Endothelial cell (in vitro differentiated cells): ENCODE measurements at regions not wholly inside any gene's neighbourhood (a gene's known extent, or its start where the extent isn't known, plus 50 kb on each side); places are given as distances from the start of the nearest gene placed in this dataset.

ENCODE experiments used
- DNase-seq: peaks from one replicate; pipeline ENCODE4 v3.0.0; 2021; ENCODE audit warnings: low spot score
- H3K27ac Mint-ChIP-seq: one replicate; pipeline ENCODE4 v1.8.0; 2021; ENCODE audit warnings: mixed read lengths, inconsistent platforms; ENCODE audit not compliant: unreplicated experiment
- H3K27me3 Mint-ChIP-seq: one replicate; pipeline ENCODE4 v1.8.0; 2021; ENCODE audit warnings: mild to moderate bottlenecking, moderate library complexity, mixed read lengths, inconsistent platforms; ENCODE audit not compliant: unreplicated experiment
- H3K36me3 Mint-ChIP-seq: one replicate; pipeline ENCODE4 v1.8.0; 2021; ENCODE audit warnings: mild to moderate bottlenecking, low read depth, mixed read lengths, inconsistent platforms; ENCODE audit not compliant: unreplicated experiment
- H3K4me1 Mint-ChIP-seq: one replicate; pipeline ENCODE4 v1.8.0; 2021; ENCODE audit warnings: mild to moderate bottlenecking, mixed read lengths, inconsistent platforms; ENCODE audit not compliant: unreplicated experiment
- H3K4me3 Mint-ChIP-seq: one replicate; pipeline ENCODE4 v1.8.0; 2021; ENCODE audit warnings: mild to moderate bottlenecking, mixed read lengths, inconsistent platforms; ENCODE audit not compliant: unreplicated experiment
- H3K9me3 Mint-ChIP-seq: one replicate; pipeline ENCODE4 v1.8.0; 2021; ENCODE audit warnings: mixed read lengths, inconsistent platforms; ENCODE audit not compliant: unreplicated experiment
- CTCF ChIP-seq: fragments of 200-600 bp; sonication (generic); IDR thresholded peaks from one replicate; pipeline ENCODE4 v1.5.0; 2021; ENCODE audit warnings: antibody characterized with exemption; ENCODE audit not compliant: unreplicated experiment

DNA sequence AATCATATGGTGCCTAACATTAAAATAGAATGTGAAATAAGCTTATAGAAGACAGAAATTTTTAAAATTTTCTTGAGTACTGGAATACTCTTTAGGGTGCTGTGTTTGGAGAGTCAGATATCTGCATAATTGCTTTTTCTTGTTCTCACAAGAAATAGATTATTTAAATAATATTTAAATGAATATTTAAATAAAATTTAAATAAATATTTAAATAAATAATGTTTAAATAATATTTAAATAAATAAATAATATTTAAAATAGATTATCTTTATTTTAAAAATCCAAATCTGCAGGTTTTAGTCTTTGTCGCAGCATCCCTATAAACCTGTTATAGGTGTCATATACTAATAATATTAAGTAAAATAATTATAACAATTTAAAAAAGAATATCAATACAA is 1589.4 kb downstream of the MAT2B start:
- no peak for TF ChIP-seq CTCF

DNA sequence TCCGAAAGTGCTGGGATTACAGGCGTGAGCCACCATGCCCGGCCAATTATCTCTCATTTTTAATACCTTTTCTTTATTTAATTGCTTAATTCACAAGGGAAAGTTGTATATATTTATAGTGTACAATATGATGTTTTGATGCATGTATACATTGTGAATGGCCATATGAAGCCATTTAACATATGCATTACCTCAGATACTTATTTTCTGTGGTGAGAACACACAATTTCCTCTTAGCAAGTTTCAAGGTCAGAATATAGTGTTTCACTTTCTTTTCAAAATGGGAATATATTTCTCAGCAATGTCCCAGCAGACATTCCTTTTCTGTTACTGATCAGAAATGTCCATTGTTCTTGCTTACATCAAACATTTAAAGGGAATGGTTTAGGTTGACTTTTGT is 1596.3 kb downstream of the MAT2B start:
- no peak overlapping the region for H3K27ac Mint-ChIP-seq
- peaks cover 1% of the 10 kb centered on the region for H3K27me3 Mint-ChIP-seq
- no peaks in the 10 kb centered on the region for H3K4me1 Mint-ChIP-seq
- H3K9me3 Mint-ChIP-seq = peaks cover 7% of the 10 kb centered on the region
- no peak for DNase-seq
- H3K36me3 Mint-ChIP-seq = no peaks in the 10 kb centered on the region
- no peak for TF ChIP-seq CTCF
- no peak overlapping the region for H3K4me3 Mint-ChIP-seq

More for the DNA sequence above, 1589.4 kb downstream of the MAT2B start:
- peaks cover 3% of the 10 kb centered on the region for H3K4me1 Mint-ChIP-seq
- no peaks in the 10 kb centered on the region for H3K36me3 Mint-ChIP-seq
- no peaks in the 10 kb centered on the region for H3K9me3 Mint-ChIP-seq
- no peak for DNase-seq
- no peak overlapping the region for H3K27ac Mint-ChIP-seq
- no peak overlapping the region for H3K4me3 Mint-ChIP-seq
- no peaks in the 10 kb centered on the region for H3K27me3 Mint-ChIP-seq

DNA sequence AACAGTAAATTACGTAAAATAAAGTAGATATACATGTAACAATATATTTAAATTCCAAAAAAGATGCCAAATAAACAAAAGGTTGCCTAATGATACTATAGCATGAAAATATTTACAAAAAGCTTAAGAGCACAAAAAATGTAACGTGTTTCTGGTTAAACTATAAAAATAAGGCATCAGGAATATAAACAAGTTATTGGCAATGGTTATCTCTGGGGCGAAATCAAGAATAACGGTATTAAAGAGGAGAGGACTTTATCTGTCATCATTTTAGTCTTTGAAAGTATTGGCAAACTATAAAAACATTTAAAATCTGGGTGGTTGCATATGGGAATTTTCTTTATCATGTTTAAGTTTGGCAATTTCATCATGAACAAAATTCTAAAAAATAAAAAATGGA is 1599.2 kb downstream of the MAT2B start:
- no peak overlapping the region for H3K4me3 Mint-ChIP-seq
- H3K27ac Mint-ChIP-seq = no peak overlapping the region
- no peaks in the 10 kb centered on the region for H3K36me3 Mint-ChIP-seq
- no peak for DNase-seq
- H3K9me3 Mint-ChIP-seq = peaks cover 7% of the 10 kb centered on the region
- H3K27me3 Mint-ChIP-seq = peaks cover 1% of the 10 kb centered on the region
- no peak for TF ChIP-seq CTCF
- no peaks in the 10 kb centered on the region for H3K4me1 Mint-ChIP-seq

DNA sequence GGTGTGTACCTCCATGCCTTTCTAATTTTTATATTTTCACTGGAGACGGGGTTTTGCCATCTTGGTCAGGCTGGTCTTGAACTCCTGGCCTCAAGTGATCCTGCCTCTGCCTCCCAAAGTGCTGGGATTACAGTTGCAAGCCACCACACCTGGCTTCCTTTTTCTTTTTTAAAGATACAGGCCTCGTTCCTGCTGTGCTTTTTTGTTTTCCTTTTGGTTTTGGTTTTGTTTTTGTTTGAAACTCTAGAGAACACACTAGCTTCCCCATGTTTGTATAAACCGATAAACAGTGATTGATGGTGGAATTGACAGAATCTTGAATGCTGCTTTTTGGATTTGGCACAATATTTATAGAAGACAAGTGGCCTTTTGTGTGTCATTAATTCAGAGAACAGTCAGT is 1603.4 kb downstream of the MAT2B start:
- Mint-ChIP-seq H3K4me1 (no peaks in the 10 kb centered on the region), H3K36me3 (no peaks in the 10 kb centered on the region), H3K27me3 (no peaks in the 10 kb centered on the region), H3K4me3 (no peak overlapping the region), H3K9me3 (no peaks in the 10 kb centered on the region), H3K27ac (no peak overlapping the region)
- DNase-seq = no peak
- no peak for TF ChIP-seq CTCF

DNA sequence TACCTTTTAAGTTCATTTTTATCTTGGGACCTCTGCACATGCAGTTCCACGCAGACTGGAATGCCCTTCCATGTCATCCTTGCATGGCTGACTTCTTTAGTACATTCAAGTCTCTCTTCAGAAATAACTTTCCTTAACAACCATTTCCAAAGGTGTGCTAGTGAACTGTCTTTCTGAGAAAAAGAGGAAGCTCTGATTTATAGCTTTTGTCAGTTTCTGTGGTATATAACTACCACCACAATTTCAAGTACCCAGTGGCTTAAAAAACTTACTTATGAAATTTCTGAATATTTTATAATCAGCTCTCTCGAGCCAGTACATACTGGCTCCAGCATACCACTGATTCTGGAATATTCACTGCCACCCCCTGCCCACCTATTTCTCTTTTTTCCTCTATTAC is 1613.8 kb downstream of the MAT2B start:
- no peaks in the 10 kb centered on the region for H3K9me3 Mint-ChIP-seq
- no peak overlapping the region for H3K27ac Mint-ChIP-seq
- no peaks in the 10 kb centered on the region for H3K4me1 Mint-ChIP-seq
- DNase-seq = no peak
- no peaks in the 10 kb centered on the region for H3K27me3 Mint-ChIP-seq
- H3K36me3 Mint-ChIP-seq = no peaks in the 10 kb centered on the region
- H3K4me3 Mint-ChIP-seq = no peak overlapping the region
- TF ChIP-seq CTCF = no peak
